Panc1 (cell line): ENCODE measurements at regions not wholly inside any gene's neighbourhood (a gene's known extent, or its start where the extent isn't known, plus 50 kb on each side); places are given as distances from the start of the nearest gene placed in this dataset.

ENCODE experiments used
- ATAC-seq: fragments of 200-7000 bp; cut with Tn5 transposase; 2 replicates; pipeline ENCODE4 v1.9.1; 2020; ENCODE audit warnings: mild to moderate bottlenecking, moderate library complexity
- BruUV-seq: library from RNA; stranded (reverse); fragments of 400-500 nt; replicated peaks from 2 replicates; lab custom pipeline; 2021; lab: Mats Ljungman, UMichigan
- CTCF ChIA-PET: fragments of 300-600 bp; sonication (Branson Sonifier 250); formaldehyde crosslinking; loops from one replicate; lab custom pipeline; 2022; ENCODE audit warnings: antibody characterized with exemption; lab: Charles Lee
- POLR2A ChIA-PET: fragments of 300-600 bp; sonication (Branson Sonifier 250); formaldehyde crosslinking; loops from one replicate; lab custom pipeline; 2022; ENCODE audit warnings: antibody characterized with exemption; lab: Charles Lee
- DNase-seq: peaks from one replicate; pipeline ENCODE4 v3.0.0-alpha.2; 2010; ENCODE audit warnings: low read depth, low spot score
- H3K27ac ChIP-seq: 2 replicates; pipeline ENCODE4 v1.5.1; 2011; ENCODE audit warnings: mild to moderate bottlenecking, low read length, inconsistent platforms
- H3K27me3 ChIP-seq: fragments of 200-500 bp; sonication (Bioruptor generic); 2 replicates; pipeline ENCODE4 v1.6.0; 2014; ENCODE audit warnings: low read length, inconsistent platforms; ENCODE audit not compliant: control insufficient read depth, insufficient read depth
- H3K36me3 ChIP-seq: fragments of 200-500 bp; sonication (Bioruptor generic); 2 replicates; pipeline ENCODE4 v1.5.1; 2014; ENCODE audit warnings: inconsistent platforms, mild to moderate bottlenecking, low read length, moderate library complexity; ENCODE audit not compliant: control insufficient read depth, insufficient read depth
- H3K4me1 ChIP-seq: 2 replicates; pipeline ENCODE4 v1.5.1; 2011; ENCODE audit warnings: inconsistent platforms, mild to moderate bottlenecking, low read length, moderate library complexity; ENCODE audit not compliant: control insufficient read depth, insufficient read depth
- H3K4me3 ChIP-seq, 2 experiments: 2 replicates each; pipeline ENCODE4 v1.5.1; 2011 to 2012; ENCODE audit warnings: low read depth in 2 of 2, low read length in 2 of 2, mild to moderate bottlenecking in 2 of 2, inconsistent platforms in 1 of 2, moderate library complexity in 1 of 2
- H3K9me3 ChIP-seq: fragments of 200-500 bp; sonication (Bioruptor generic); 2 replicates; pipeline ENCODE4 v1.5.1; 2014; ENCODE audit warnings: low read depth, mild to moderate bottlenecking, inconsistent platforms, low read length, moderate library complexity; ENCODE audit not compliant: control insufficient read depth, insufficient read depth
- CTCF ChIP-seq: fragments of 450-650 bp; IDR thresholded peaks from 2 replicates; pipeline ENCODE4 v1.5.1; 2017; ENCODE audit warnings: mild to moderate bottlenecking
- POLR2AphosphoS5 ChIP-seq: IDR thresholded peaks from 2 replicates; pipeline ENCODE4 v1.6.1; 2012; ENCODE audit warnings: mild to moderate bottlenecking, low read depth, low read length, moderate library complexity
- REST ChIP-seq, 2 experiments: IDR thresholded peaks; 2 replicates each; pipeline ENCODE4 v1.6.1; 2011 to 2012; ENCODE audit warnings: low read depth in 2 of 2, control low read depth in 1 of 2, low read length in 1 of 2, mild to moderate bottlenecking in 1 of 2, moderate library complexity in 1 of 2; ENCODE audit not compliant: insufficient read depth in 1 of 2
- SIN3A ChIP-seq: IDR thresholded peaks from 2 replicates; pipeline ENCODE4 v1.6.1; 2012; ENCODE audit warnings: low read depth, mild to moderate bottlenecking, low read length, moderate library complexity, borderline replicate concordance; ENCODE audit not compliant: insufficient read depth
- TCF7L2 ChIP-seq: IDR thresholded peaks from 2 replicates; pipeline ENCODE4 v1.6.1; 2011; ENCODE audit warnings: mild to moderate bottlenecking, low read depth, low read length, inconsistent platforms
- in situ Hi-C: cut with HindIII; loops from 2 replicates; pipeline ENCODE4 v1.10.0; 2016; ENCODE audit warnings: low sequenced_read_pairs, low pct_unique_long_range_greater_than_20kb
- intact Hi-C: fragments of 100-400 bp; cut with micrococcal nuclease; formaldehyde crosslinking; loops from one replicate; pipeline ENCODE4 v1.10.0; 2022; ENCODE audit not compliant: unreplicated experiment

GRCh38 chr12:90479237-90479636 lies 475.7 kb downstream of the CCER1 start:
- intact Hi-C loops = no loop called here
- H3K9me3 ChIP-seq = no peaks in the 10 kb centered on the region
- CTCF ChIA-PET = no interaction called here
- in situ Hi-C loops = no loop called here
- TF ChIP-seq REST (IDR thresholded peaks at IDR 0.05; ENCODE audit: insufficient read depth in 1 of 2, low read depth in 2 of 2, low read length in 1 of 2) = no peak
- no peak for TF ChIP-seq SIN3A
- TF ChIP-seq TCF7L2 = no peak
- no peak for TF ChIP-seq CTCF
- no peak for TF ChIP-seq POLR2AphosphoS5
- no peak overlapping the region for H3K27ac ChIP-seq
- no peaks in the 10 kb centered on the region for H3K27me3 ChIP-seq
- no peaks in the 10 kb centered on the region; the same call in 1 of the 2 replicates for H3K4me1 ChIP-seq
- no TSS peak for BruUV-seq
- ATAC-seq = no peak
- POLR2A ChIA-PET = no interaction called here
- no peaks in the 10 kb centered on the region for H3K36me3 ChIP-seq
- no peak overlapping the region for H3K4me3 ChIP-seq
- no peak for DNase-seq

- no peaks in the 10 kb centered on the region for H3K36me3 ChIP-seq
- POLR2A ChIA-PET = no interaction called here
- BruUV-seq = no TSS peak
- no peak overlapping the region for H3K4me3 ChIP-seq
- in situ Hi-C loops = no loop called here
- CTCF ChIA-PET = no interaction called here
- ATAC-seq (no peak), DNase-seq (no peak)
- no peaks in the 10 kb centered on the region for H3K4me1 ChIP-seq
- H3K27me3 ChIP-seq = no peaks in the 10 kb centered on the region
- H3K27ac ChIP-seq = no peak overlapping the region
- TF ChIP-seq REST (IDR thresholded peaks at IDR 0.05; ENCODE audit: insufficient read depth in 1 of 2, low read depth in 2 of 2, low read length in 1 of 2) (no peak), POLR2AphosphoS5 (no peak), SIN3A (no peak), CTCF (no peak), TCF7L2 (no peak)
- no peaks in the 10 kb centered on the region for H3K9me3 ChIP-seq
- intact Hi-C loops = no loop called here
Measured at GRCh38 chr12:90473831-90474230, 481.1 kb downstream of the CCER1 start.
